ENCODE measurements at regions not wholly inside any gene's neighbourhood (a gene's known extent, or its start where the extent isn't known, plus 50 kb on each side); places are given as distances from the start of the nearest gene placed in this dataset.

- intact Hi-C loops (cut with micrococcal nuclease) = no loop called here
These were observed 778.7 kb upstream of the PRMT6 start for GRCh38 chr1:106277786-106278185.

GRCh38 chr1:106278716-106279115 lies 777.8 kb upstream of the PRMT6 start:
- 67% methylated on average over 1 of the region's 2 CpGs for WGBS (ENCODE audit: insufficient coverage)
- no peak for DNase-seq
- no peaks in the 10 kb centered on the region for H3K9me3 ChIP-seq (replicated peaks in 1 of 2; ENCODE audit: control insufficient read depth in 1 of 2, insufficient read depth in 1 of 2, low read length in 2 of 2)
- no peak overlapping the region for H2AFZ ChIP-seq (ENCODE audit: insufficient read depth, low read depth, low read length, poor library complexity, severe bottlenecking)
- H3K27me3 ChIP-seq (ENCODE audit: control insufficient read depth in 2 of 2, insufficient read depth in 2 of 2, low read length in 2 of 2) = no peaks in the 10 kb centered on the region
- H3K27me3 Mint-ChIP-seq (ENCODE audit: low read depth in 3 of 3) = no peaks in the 10 kb centered on the region
- H3K27ac ChIP-seq (ENCODE audit: low read depth in 1 of 2, low read length in 2 of 2) = no peak overlapping the region
- H3K9ac ChIP-seq (ENCODE audit: insufficient read depth, low read length, poor library complexity, severe bottlenecking) = no peak overlapping the region
- H3K4me1 Mint-ChIP-seq = no peaks in the 10 kb centered on the region
- intact Hi-C loops (cut with micrococcal nuclease) = no loop called here
- H3K36me3 Mint-ChIP-seq = no peaks in the 10 kb centered on the region
- no peak overlapping the region for H3K4me2 ChIP-seq (replicated peaks; ENCODE audit: extremely low read depth, low read length, poor library complexity, severe bottlenecking)
- H3K36me3 ChIP-seq (replicated peaks in 1 of 2; ENCODE audit: control insufficient read depth in 1 of 2, insufficient read depth in 2 of 2, low read length in 2 of 2) = no peaks in the 10 kb centered on the region
- no peak overlapping the region for H3K4me3 Mint-ChIP-seq
- H4K20me1 ChIP-seq (ENCODE audit: insufficient read depth, low read length) = no peaks in the 10 kb centered on the region
- peaks cover 0 to 8% (median 2%) of the 10 kb centered on the region in 7 donors for H3K9me3 Mint-ChIP-seq
- no peak overlapping the region for H3K4me3 ChIP-seq (replicated peaks in 1 of 3; ENCODE audit: low read depth in 2 of 3, low read length in 3 of 3)
- H3K4me1 ChIP-seq (ENCODE audit: control insufficient read depth in 1 of 2, insufficient read depth in 2 of 2, low read length in 2 of 2) = no peaks in the 10 kb centered on the region
- no peak overlapping the region for H3K27ac Mint-ChIP-seq
- TF ChIP-seq CTCF (IDR thresholded peaks at IDR 0.05) = no peak
- no peaks in the 10 kb centered on the region for H3K79me2 ChIP-seq (ENCODE audit: insufficient read depth, low read length)

More at GRCh38 chr1:106277786-106278185, 778.7 kb upstream of the PRMT6 start:
- WGBS (ENCODE audit: insufficient coverage) = no CpG with 5 or more reads among the region's 4 CpGs
- no peaks in the 10 kb centered on the region for H3K27me3 Mint-ChIP-seq (ENCODE audit: low read depth in 3 of 3)
- Histone ChIP-seq H3K27ac (ENCODE audit: low read depth in 1 of 2, low read length in 2 of 2) (no peak overlapping the region), H3K4me2 (replicated peaks; ENCODE audit: extremely low read depth, low read length, poor library complexity, severe bottlenecking) (no peak overlapping the region), H4K20me1 (ENCODE audit: insufficient read depth, low read length) (no peaks in the 10 kb centered on the region), H3K9ac (ENCODE audit: insufficient read depth, low read length, poor library complexity, severe bottlenecking) (no peak overlapping the region), H3K79me2 (ENCODE audit: insufficient read depth, low read length) (no peaks in the 10 kb centered on the region), H3K27me3 (ENCODE audit: control insufficient read depth in 2 of 2, insufficient read depth in 2 of 2, low read length in 2 of 2) (no peaks in the 10 kb centered on the region), H3K9me3 (replicated peaks in 1 of 2; ENCODE audit: control insufficient read depth in 1 of 2, insufficient read depth in 1 of 2, low read length in 2 of 2) (no peaks in the 10 kb centered on the region), H3K36me3 (replicated peaks in 1 of 2; ENCODE audit: control insufficient read depth in 1 of 2, insufficient read depth in 2 of 2, low read length in 2 of 2) (no peaks in the 10 kb centered on the region), H3K4me3 (replicated peaks in 1 of 3; ENCODE audit: low read depth in 2 of 3, low read length in 3 of 3) (no peak overlapping the region), H2AFZ (ENCODE audit: insufficient read depth, low read depth, low read length, poor library complexity, severe bottlenecking) (no peak overlapping the region), H3K4me1 (ENCODE audit: control insufficient read depth in 1 of 2, insufficient read depth in 2 of 2, low read length in 2 of 2) (no peaks in the 10 kb centered on the region)
- no peak for DNase-seq
- TF ChIP-seq CTCF (IDR thresholded peaks at IDR 0.05) = no peak
- no peaks in the 10 kb centered on the region for H3K36me3 Mint-ChIP-seq
- H3K4me3 Mint-ChIP-seq = no peak overlapping the region
- H3K9me3 Mint-ChIP-seq = peaks cover 0 to 8% (median 2%) of the 10 kb centered on the region in 7 donors
- no peak overlapping the region for H3K27ac Mint-ChIP-seq
- H3K4me1 Mint-ChIP-seq = no peaks in the 10 kb centered on the region
